ENCODE measurements at regions not wholly inside any gene's neighbourhood (a gene's known extent, or its start where the extent isn't known, plus 50 kb on each side); places are given as distances from the start of the nearest gene placed in this dataset.

GRCh38 chr13:106205871-106206270 lies 329.6 kb downstream of the EFNB2 start:
- TF ChIP-seq POLR2AphosphoS5 (IDR thresholded peaks at IDR 0.05; ENCODE audit: low read depth, low read length) (no peak), POLR2A (IDR thresholded peaks at IDR 0.05; ENCODE audit: low read depth, low read length) (no peak), TAF1 (IDR thresholded peaks at IDR 0.05; ENCODE audit: low read depth, low read length) (no peak), PAX5 (IDR thresholded peaks at IDR 0.05; ENCODE audit: insufficient read depth, low read length, severe bottlenecking) (no peak), POU2F2 (IDR thresholded peaks at IDR 0.05; ENCODE audit: low read depth, low read length) (no peak), SPI1 (IDR thresholded peaks at IDR 0.05; ENCODE audit: low read depth, low read length) (no peak)

Data from GM12891 (cell line).